GM21423 (cell line): ENCODE measurements at regions not wholly inside any gene's neighbourhood (a gene's known extent, or its start where the extent isn't known, plus 50 kb on each side); places are given as distances from the start of the nearest gene placed in this dataset.

Source experiments
- ATAC-seq: cut with Tn5 transposase; IDR thresholded peaks from one replicate; pipeline ENCODE4 v1.9.1; 2021; ENCODE audit warnings: mild to moderate bottlenecking, moderate library complexity; ENCODE audit not compliant: unreplicated experiment

GRCh38 chrX:45261005-45261404 is 60.3 kb upstream of the DIPK2B start:
- ATAC-seq: no peak

- no peak for ATAC-seq
These were observed 58.2 kb upstream of the DIPK2B start for GRCh38 chrX:45258731-45259402.
